Bronchial epithelial cell (primary cell): ENCODE measurements at regions not wholly inside any gene's neighbourhood (a gene's known extent, or its start where the extent isn't known, plus 50 kb on each side); places are given as distances from the start of the nearest gene placed in this dataset.

Source experiments
- DNase-seq: peaks from one replicate; pipeline ENCODE4 v3.0.0-alpha.2; 2010; ENCODE audit warnings: low read depth
- FAIRE-seq: peaks from 2 replicates; lab custom pipeline; 2011; peaks lifted over from hg19 to GRCh38; lab: Jason Lieb, UNC
- H3K27me3 ChIP-seq: 2 replicates; pipeline ENCODE4 v1.5.1; 2011; ENCODE audit warnings: low read length; ENCODE audit not compliant: control insufficient read depth, insufficient read depth
- H3K36me3 ChIP-seq: 2 replicates; pipeline ENCODE4 v1.5.1; 2011; ENCODE audit warnings: low read length; ENCODE audit not compliant: control insufficient read depth, insufficient read depth
- H3K4me3 ChIP-seq: 2 replicates; pipeline ENCODE4 v1.5.1; 2011; ENCODE audit warnings: mild to moderate bottlenecking, low read depth, low read length, control low read depth
- CTCF ChIP-seq: IDR thresholded peaks from 2 replicates; pipeline ENCODE4 v1.5.1; 2011; ENCODE audit warnings: mild to moderate bottlenecking, moderate library complexity, low read length, control low read depth, inconsistent platforms; ENCODE audit not compliant: insufficient read depth, severe bottlenecking

GRCh38 chr18:52008736-52009135, 331.3 kb upstream of the DCC start:
- FAIRE-seq (no peak), DNase-seq (no peak)
- no peak overlapping the region for H3K4me3 ChIP-seq
- H3K36me3 ChIP-seq: no peaks in the 10 kb centered on the region
- no peak for TF ChIP-seq CTCF
- H3K27me3 ChIP-seq: no peaks in the 10 kb centered on the region

GRCh38 chr18:52009958-52010357, 330.0 kb upstream of the DCC start:
- FAIRE-seq: no peak
- no peak for TF ChIP-seq CTCF
- Histone ChIP-seq H3K27me3 (no peaks in the 10 kb centered on the region), H3K4me3 (no peak overlapping the region), H3K36me3 (no peaks in the 10 kb centered on the region)
- DNase-seq: no peak

- FAIRE-seq (no peak), DNase-seq (no peak)
- TF ChIP-seq CTCF: no peak
- Histone ChIP-seq H3K36me3 (no peaks in the 10 kb centered on the region), H3K4me3 (no peak overlapping the region), H3K27me3 (no peaks in the 10 kb centered on the region)
Measured at GRCh38 chr18:52045946-52046675, 293.9 kb upstream of the DCC start.

GRCh38 chr18:52046842-52047241, 293.2 kb upstream of the DCC start:
- DNase-seq: no peak
- TF ChIP-seq CTCF: no peak
- Histone ChIP-seq H3K4me3 (no peak overlapping the region), H3K36me3 (no peaks in the 10 kb centered on the region), H3K27me3 (no peaks in the 10 kb centered on the region)
- FAIRE-seq: no peak

- Histone ChIP-seq H3K4me3 (no peak overlapping the region), H3K36me3 (no peaks in the 10 kb centered on the region), H3K27me3 (no peaks in the 10 kb centered on the region)
- TF ChIP-seq CTCF: no peak
- peak; percentile 16 for DNase-seq
- FAIRE-seq: no peak
Measured at GRCh38 chr18:52054324-52054723, 285.7 kb upstream of the DCC start.

GRCh38 chr18:52060607-52061304, 279.2 kb upstream of the DCC start:
- FAIRE-seq: no peak
- H3K36me3 ChIP-seq: no peaks in the 10 kb centered on the region

More at GRCh38 chr18:52060607-52061304, 279.2 kb upstream of the DCC start:
- TF ChIP-seq CTCF: no peak
- H3K4me3 ChIP-seq: no peak overlapping the region
- DNase-seq: no peak
- no peaks in the 10 kb centered on the region for H3K27me3 ChIP-seq
